Activated CD4-positive, alpha-beta memory T cell treated with anti-CD3 and anti-CD28 coated beads, Interleukin-2, amount 10 ng/mL, durations not matched to agents 7 days and 5 days (primary cell): ENCODE measurements at regions not wholly inside any gene's neighbourhood (a gene's known extent, or its start where the extent isn't known, plus 50 kb on each side); places are given as distances from the start of the nearest gene placed in this dataset.
A peak's percentile ranks its signal among the peaks of the same experiment; 100 is the strongest.

Experiments used
- CTCF ChIA-PET: fragments of 350-600 bp; sonication (Branson Sonifier 250); formaldehyde crosslinking; loops from one replicate; lab custom pipeline; 2021; ENCODE audit warnings: antibody characterized with exemption, inconsistent platforms; lab: Charles Lee
- POLR2A ChIA-PET: fragments of 350-600 bp; sonication (Branson Sonifier 250); formaldehyde crosslinking; loops from one replicate; lab custom pipeline; 2021; ENCODE audit warnings: antibody characterized with exemption; lab: Charles Lee
- DNase-seq: peaks from one replicate; pipeline ENCODE4 v3.0.0-alpha.2; 2020
- H3K27ac Mint-ChIP-seq: one replicate; pipeline ENCODE4 v1.8.0; 2021; ENCODE audit warnings: mild to moderate bottlenecking, mixed read lengths
- H3K27me3 Mint-ChIP-seq: one replicate; pipeline ENCODE4 v1.8.0; 2021; ENCODE audit warnings: mixed read lengths
- H3K36me3 Mint-ChIP-seq: one replicate; pipeline ENCODE4 v1.8.0; 2021; ENCODE audit warnings: low read depth, mixed read lengths
- H3K4me1 Mint-ChIP-seq: one replicate; pipeline ENCODE4 v1.8.0; 2021; ENCODE audit warnings: mixed read lengths
- H3K4me3 Mint-ChIP-seq: one replicate; pipeline ENCODE4 v1.8.0; 2021; ENCODE audit warnings: mild to moderate bottlenecking, mixed read lengths
- H3K9me3 Mint-ChIP-seq: one replicate; pipeline ENCODE4 v1.8.0; 2021; ENCODE audit warnings: mixed read lengths

DNA sequence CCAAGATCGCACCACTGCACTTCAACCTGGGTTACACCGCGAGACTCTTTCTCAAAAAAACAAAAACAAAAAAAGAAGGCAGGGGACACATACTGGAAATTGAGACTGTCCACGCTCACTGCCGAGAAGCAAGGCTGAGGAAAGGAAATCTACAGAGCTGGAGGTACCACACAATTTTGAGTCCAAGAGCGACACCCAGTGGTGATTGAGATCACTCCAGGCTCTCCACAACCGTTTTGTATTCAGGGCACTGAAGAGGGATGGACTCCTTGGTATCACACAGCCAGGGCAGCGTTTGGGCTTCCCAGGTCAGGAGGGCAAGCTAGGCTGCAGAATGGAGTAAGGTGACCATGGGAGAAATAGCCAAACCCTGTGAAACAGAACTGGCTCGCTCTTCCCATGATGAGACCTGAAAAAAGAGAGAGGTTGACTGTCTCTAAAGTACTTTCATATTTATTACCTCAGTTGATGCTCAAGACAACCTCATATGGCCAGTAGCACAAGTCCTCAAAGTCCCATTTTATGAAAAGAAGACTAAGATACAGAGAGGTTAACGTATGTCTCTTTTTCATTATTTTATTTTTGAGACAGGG lies 74.5 kb upstream of the YPEL5 start:
- Mint-ChIP-seq H3K9me3 (no peaks in the 10 kb centered on the region), H3K4me1 (no peaks in the 10 kb centered on the region), H3K4me3 (no peak overlapping the region), H3K36me3 (no peaks in the 10 kb centered on the region), H3K27me3 (peaks cover 19% of the 10 kb centered on the region), H3K27ac (no peak overlapping the region)
- ChIA-PET POLR2A (no interaction called here), CTCF (interaction anchor here (1.0 to 2.6 kb wide), 7 partner anchors 10 to 764 kb away, joined by 3 to 27 read pairs (median 3); partner anchors contain the start of gene ALK)
- peak; percentile 67 for DNase-seq

GRCh38 chr2:30073523-30073922 lies 73.3 kb upstream of the YPEL5 start:
- Mint-ChIP-seq H3K27ac (no peak overlapping the region), H3K4me1 (no peaks in the 10 kb centered on the region), H3K4me3 (no peak overlapping the region), H3K36me3 (no peaks in the 10 kb centered on the region), H3K27me3 (peaks cover 19% of the 10 kb centered on the region), H3K9me3 (no peaks in the 10 kb centered on the region)
- ChIA-PET POLR2A (no interaction called here), CTCF (interaction anchor here (1.0 to 1.2 kb wide), 3 partner anchors 47 to 638 kb away, joined by 3 to 5 read pairs (median 3); no protein-coding TSS in a partner anchor)
- DNase-seq = no peak

GRCh38 chr2:30074023-30074422 lies 72.8 kb upstream of the YPEL5 start:
- Mint-ChIP-seq H3K27me3 (peaks cover 18% of the 10 kb centered on the region), H3K27ac (no peak overlapping the region), H3K9me3 (no peaks in the 10 kb centered on the region), H3K4me3 (no peak overlapping the region), H3K4me1 (no peaks in the 10 kb centered on the region), H3K36me3 (no peaks in the 10 kb centered on the region)
- POLR2A ChIA-PET = no interaction called here
- CTCF ChIA-PET = interaction anchor here (1.0 to 1.2 kb wide), 3 partner anchors 48 to 638 kb away, joined by 3 to 5 read pairs (median 3); no protein-coding TSS in a partner anchor
- no peak for DNase-seq

DNA sequence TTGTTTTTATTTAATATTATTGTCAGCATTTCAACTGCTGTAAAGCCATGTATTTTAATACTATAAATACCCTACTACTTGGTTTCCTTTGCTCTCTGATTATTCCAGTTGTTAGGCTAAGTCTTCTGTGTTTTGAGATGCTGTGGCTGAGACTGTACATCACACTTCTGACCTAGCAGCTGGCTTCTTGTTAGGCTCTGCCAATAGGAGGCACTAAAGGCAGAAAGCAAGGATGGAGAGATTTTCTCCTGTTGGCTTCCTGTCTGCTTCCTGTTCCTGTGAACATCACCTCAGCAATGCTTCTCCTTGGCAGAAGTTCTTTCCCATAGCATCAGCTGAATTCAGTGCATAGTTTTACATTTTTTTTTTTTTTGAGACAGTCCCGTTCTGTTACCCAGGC lies 68.3 kb upstream of the YPEL5 start:
- no peaks in the 10 kb centered on the region for H3K9me3 Mint-ChIP-seq
- no peak for DNase-seq

GRCh38 chr2:30084915-30085314 lies 61.9 kb upstream of the YPEL5 start:
- no peaks in the 10 kb centered on the region for H3K36me3 Mint-ChIP-seq
- no peak for DNase-seq
- H3K4me3 Mint-ChIP-seq = no peak overlapping the region
- H3K27ac Mint-ChIP-seq = no peak overlapping the region
- POLR2A ChIA-PET = no interaction called here
- H3K27me3 Mint-ChIP-seq = peaks cover 44% of the 10 kb centered on the region
- H3K4me1 Mint-ChIP-seq = no peaks in the 10 kb centered on the region
- no peaks in the 10 kb centered on the region for H3K9me3 Mint-ChIP-seq
- CTCF ChIA-PET = interaction anchor here (1.5 kb wide), 1 partner anchor 8 kb away, joined by 4 read pairs; no protein-coding TSS in a partner anchor

More for the DNA sequence above, 68.3 kb upstream of the YPEL5 start:
- POLR2A ChIA-PET = no interaction called here
- H3K4me3 Mint-ChIP-seq = no peak overlapping the region
- no peaks in the 10 kb centered on the region for H3K4me1 Mint-ChIP-seq
- H3K36me3 Mint-ChIP-seq = no peaks in the 10 kb centered on the region
- H3K27ac Mint-ChIP-seq = no peak overlapping the region
- peaks cover 19% of the 10 kb centered on the region for H3K27me3 Mint-ChIP-seq
- CTCF ChIA-PET = no interaction called here

DNA sequence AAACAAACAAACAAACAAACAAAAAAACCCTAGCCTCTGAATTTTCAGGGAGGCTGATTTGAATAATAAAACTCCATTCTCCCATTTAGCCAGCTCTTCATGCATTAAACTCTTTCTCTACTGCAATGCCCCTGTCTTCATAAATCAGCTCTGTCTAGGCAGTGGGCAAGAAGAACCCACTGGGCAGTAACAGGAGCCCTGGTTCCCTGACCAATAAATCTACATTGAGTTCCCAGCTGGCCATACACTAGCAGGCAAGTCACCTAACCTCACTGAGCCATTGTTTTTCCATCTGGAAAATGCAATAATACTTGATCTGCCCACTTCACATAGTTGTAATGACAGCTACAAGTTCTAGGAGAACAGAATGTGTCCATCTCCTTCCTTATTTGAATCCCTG lies 57.6 kb upstream of the YPEL5 start:
- DNase-seq = no peak
- Mint-ChIP-seq H3K4me3 (no peak overlapping the region), H3K36me3 (no peaks in the 10 kb centered on the region), H3K27ac (no peak overlapping the region), H3K4me1 (no peaks in the 10 kb centered on the region), H3K27me3 (peaks cover 56% of the 10 kb centered on the region), H3K9me3 (no peaks in the 10 kb centered on the region)
- CTCF ChIA-PET = interaction anchor here (3.7 kb wide), 1 partner anchor 26 kb away, joined by 21 read pairs; no protein-coding TSS in a partner anchor
- POLR2A ChIA-PET = no interaction called here

DNA sequence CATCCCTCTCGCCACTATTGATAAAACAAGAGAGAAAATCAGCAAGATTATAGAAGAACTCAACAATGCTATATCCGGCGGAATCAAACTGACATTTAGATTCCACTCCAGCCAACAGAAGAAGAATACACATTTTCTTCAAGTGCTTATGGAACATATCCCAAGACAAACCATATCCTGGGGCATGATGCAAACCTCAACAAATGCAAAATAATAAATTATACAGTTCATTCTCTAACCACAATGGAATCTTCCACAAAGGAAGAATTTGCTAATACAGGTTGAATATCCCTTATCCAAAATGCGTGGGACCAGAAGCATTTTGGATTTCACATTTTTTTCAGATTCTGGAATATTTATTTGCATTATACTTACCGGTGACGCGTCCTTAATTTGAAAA lies 51.4 kb upstream of the YPEL5 start:
- Mint-ChIP-seq H3K36me3 (no peaks in the 10 kb centered on the region), H3K4me1 (no peaks in the 10 kb centered on the region), H3K4me3 (no peak overlapping the region), H3K27me3 (peaks cover 42% of the 10 kb centered on the region), H3K27ac (no peak overlapping the region), H3K9me3 (no peaks in the 10 kb centered on the region)
- DNase-seq = no peak
- POLR2A ChIA-PET = no interaction called here
- CTCF ChIA-PET = no interaction called here

DNA sequence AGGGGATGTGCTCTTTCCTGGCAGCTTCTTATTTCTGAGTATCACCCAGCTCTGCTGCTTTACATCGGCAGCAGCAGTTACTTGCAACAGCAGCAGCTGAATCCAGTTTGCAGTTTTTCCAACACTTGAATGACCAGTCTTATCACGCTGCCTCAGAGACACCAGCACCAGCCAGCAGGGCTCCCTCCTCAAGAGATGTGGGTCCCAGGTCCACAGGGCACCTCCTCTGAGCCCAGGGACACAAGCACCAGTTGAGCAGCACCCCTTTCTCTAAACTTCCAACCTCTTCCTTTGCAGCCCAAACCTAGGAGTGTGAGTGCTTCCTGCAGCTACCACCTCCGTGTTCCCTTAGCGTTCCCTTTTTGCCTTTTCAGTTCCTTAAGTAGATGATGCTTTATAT lies 50.4 kb upstream of the YPEL5 start:
- H3K4me3 Mint-ChIP-seq = no peak overlapping the region
- no peaks in the 10 kb centered on the region for H3K4me1 Mint-ChIP-seq
- H3K9me3 Mint-ChIP-seq = no peaks in the 10 kb centered on the region
- ChIA-PET POLR2A (no interaction called here), CTCF (no interaction called here)
- H3K36me3 Mint-ChIP-seq = no peaks in the 10 kb centered on the region
- H3K27ac Mint-ChIP-seq = no peak overlapping the region
- peaks cover 38% of the 10 kb centered on the region for H3K27me3 Mint-ChIP-seq
- no peak for DNase-seq
